Bone marrow (tissue), 2 donors: ENCODE measurements at regions not wholly inside any gene's neighbourhood (a gene's known extent, or its start where the extent isn't known, plus 50 kb on each side); places are given as distances from the start of the nearest gene placed in this dataset.
"Not testable (repeated sequence)": the region's sequence is repeated elsewhere in the genome, so short reads cannot be mapped to it uniquely, and the experiment has no call there.

Experiments
- DNase-seq, 2 donors: peaks; one replicate each; lab custom pipeline; 2025; lab: John Stamatoyannopoulos, UW

GRCh38 chr1:229156872-229157271, 114.0 kb upstream of the RAB4A start:
- no peak for DNase-seq

- DNase-seq: no peak
Measured at GRCh38 chr1:229157480-229157879, 113.4 kb upstream of the RAB4A start.

- peak in 1 of 2 donors; percentile 52 for DNase-seq
Measured at GRCh38 chr1:229158341-229158921, 112.5 kb upstream of the RAB4A start.

GRCh38 chr1:229158927-229159326, 112.0 kb upstream of the RAB4A start:
- DNase-seq: no peak

GRCh38 chr1:229159668-229160544, 111.0 kb upstream of the RAB4A start:
- no peak for DNase-seq

GRCh38 chr1:229161740-229162139, 109.2 kb upstream of the RAB4A start:
- DNase-seq: no peak

- no peak for DNase-seq
Measured at GRCh38 chr1:229162825-229163515, 107.9 kb upstream of the RAB4A start.

- DNase-seq: no peak
Measured at GRCh38 chr1:229164348-229164747, 106.6 kb upstream of the RAB4A start.

- no peak for DNase-seq
Measured at GRCh38 chr1:229164836-229165735, 105.8 kb upstream of the RAB4A start.

- no peak for DNase-seq
Measured at GRCh38 chr1:229167318-229167717, 103.6 kb upstream of the RAB4A start.

- no peak for DNase-seq
Measured at GRCh38 chr1:229169399-229169798, 101.5 kb upstream of the RAB4A start.

GRCh38 chr1:229170274-229170673, 100.6 kb upstream of the RAB4A start:
- DNase-seq: no peak

- DNase-seq: no peak
Measured at GRCh38 chr1:229170778-229171505, 100.0 kb upstream of the RAB4A start.

GRCh38 chr1:229171934-229172333, 99.0 kb upstream of the RAB4A start:
- DNase-seq: no peak

GRCh38 chr1:229173491-229174476, 97.1 kb upstream of the RAB4A start:
- DNase-seq: not testable (repeated sequence)

- not testable (repeated sequence) for DNase-seq
Measured at GRCh38 chr1:229175297-229175696, 95.6 kb upstream of the RAB4A start.

- DNase-seq: not testable (repeated sequence)
Measured at GRCh38 chr1:229176457-229176856, 94.5 kb upstream of the RAB4A start.

- DNase-seq: no peak
Measured at GRCh38 chr1:229180161-229180560, 90.8 kb upstream of the RAB4A start.

GRCh38 chr1:229181419-229181818, 89.5 kb upstream of the RAB4A start:
- no peak for DNase-seq

- DNase-seq: no peak
Measured at GRCh38 chr1:229183588-229183987, 87.3 kb upstream of the RAB4A start.
